ENCODE measurements at regions not wholly inside any gene's neighbourhood (a gene's known extent, or its start where the extent isn't known, plus 50 kb on each side); places are given as distances from the start of the nearest gene placed in this dataset.
"Not testable (repeated sequence)": the region's sequence is repeated elsewhere in the genome, so short reads cannot be mapped to it uniquely, and the experiment has no call there.

- no peaks in the 10 kb centered on the region for H3K36me3 Mint-ChIP-seq
- H3K27ac Mint-ChIP-seq: no peak overlapping the region
- H3K27me3 Mint-ChIP-seq: peaks cover 21% of the 10 kb centered on the region
- peaks cover 7% of the 10 kb centered on the region for H3K4me1 Mint-ChIP-seq
- H3K4me3 Mint-ChIP-seq: no peak overlapping the region
- no peaks in the 10 kb centered on the region for H3K9me3 Mint-ChIP-seq
Measured at GRCh38 chr5:154614125-154614524, 136.1 kb upstream of the HAND1 start.

GRCh38 chr5:154612666-154613065 is 134.6 kb upstream of the HAND1 start:
- Mint-ChIP-seq H3K27ac (no peak overlapping the region), H3K4me1 (peaks cover 7% of the 10 kb centered on the region), H3K27me3 (peaks cover 28% of the 10 kb centered on the region), H3K9me3 (no peaks in the 10 kb centered on the region), H3K36me3 (no peaks in the 10 kb centered on the region), H3K4me3 (no peak overlapping the region)

- Mint-ChIP-seq H3K36me3 (no peaks in the 10 kb centered on the region), H3K27me3 (peaks cover 28% of the 10 kb centered on the region), H3K27ac (no peak overlapping the region), H3K4me3 (peak overlapping the region; percentile 67), H3K4me1 (peaks cover 7% of the 10 kb centered on the region), H3K9me3 (no peaks in the 10 kb centered on the region)
Measured at GRCh38 chr5:154611341-154611767, 133.3 kb upstream of the HAND1 start.

GRCh38 chr5:154610321-154611154 is 132.5 kb upstream of the HAND1 start:
- Mint-ChIP-seq H3K4me3 (no peak overlapping the region), H3K27me3 (peaks cover 29% of the 10 kb centered on the region), H3K27ac (no peak overlapping the region), H3K9me3 (no peaks in the 10 kb centered on the region), H3K4me1 (peaks cover 7% of the 10 kb centered on the region), H3K36me3 (no peaks in the 10 kb centered on the region)

- no peak overlapping the region for H3K27ac Mint-ChIP-seq
- no peak overlapping the region for H3K4me3 Mint-ChIP-seq
- peaks cover 38% of the 10 kb centered on the region for H3K27me3 Mint-ChIP-seq
- peaks cover 7% of the 10 kb centered on the region for H3K4me1 Mint-ChIP-seq
- no peaks in the 10 kb centered on the region for H3K36me3 Mint-ChIP-seq
- no peaks in the 10 kb centered on the region for H3K9me3 Mint-ChIP-seq
Measured at GRCh38 chr5:154609251-154609650, 131.2 kb upstream of the HAND1 start.

GRCh38 chr5:154608531-154609011 is 130.5 kb upstream of the HAND1 start:
- no peaks in the 10 kb centered on the region for H3K36me3 Mint-ChIP-seq
- H3K4me3 Mint-ChIP-seq: no peak overlapping the region
- peaks cover 7% of the 10 kb centered on the region for H3K4me1 Mint-ChIP-seq
- H3K9me3 Mint-ChIP-seq: no peaks in the 10 kb centered on the region
- no peak overlapping the region for H3K27ac Mint-ChIP-seq
- H3K27me3 Mint-ChIP-seq: peaks cover 38% of the 10 kb centered on the region

- Mint-ChIP-seq H3K27ac (no peak overlapping the region), H3K9me3 (no peaks in the 10 kb centered on the region), H3K27me3 (peaks cover 37% of the 10 kb centered on the region), H3K4me3 (no peak overlapping the region), H3K4me1 (peaks cover 7% of the 10 kb centered on the region), H3K36me3 (no peaks in the 10 kb centered on the region)
Measured at GRCh38 chr5:154607746-154608145, 129.7 kb upstream of the HAND1 start.

- peaks cover 29% of the 10 kb centered on the region for H3K27me3 Mint-ChIP-seq
- H3K4me3 Mint-ChIP-seq: no peak overlapping the region
- H3K36me3 Mint-ChIP-seq: no peaks in the 10 kb centered on the region
- no peaks in the 10 kb centered on the region for H3K9me3 Mint-ChIP-seq
- no peak overlapping the region for H3K27ac Mint-ChIP-seq
- H3K4me1 Mint-ChIP-seq: peaks cover 2% of the 10 kb centered on the region
Measured at GRCh38 chr5:154606246-154606645, 128.2 kb upstream of the HAND1 start.

- Mint-ChIP-seq H3K27ac (no peak overlapping the region), H3K36me3 (no peaks in the 10 kb centered on the region), H3K4me3 (no peak overlapping the region), H3K9me3 (no peaks in the 10 kb centered on the region), H3K27me3 (peaks cover 28% of the 10 kb centered on the region), H3K4me1 (no peaks in the 10 kb centered on the region)
Measured at GRCh38 chr5:154603953-154604679, 126.1 kb upstream of the HAND1 start.

GRCh38 chr5:154603485-154603884 is 125.5 kb upstream of the HAND1 start:
- Mint-ChIP-seq H3K27ac (no peak overlapping the region), H3K4me3 (no peak overlapping the region), H3K27me3 (peaks cover 25% of the 10 kb centered on the region), H3K9me3 (no peaks in the 10 kb centered on the region), H3K4me1 (no peaks in the 10 kb centered on the region), H3K36me3 (no peaks in the 10 kb centered on the region)

- Mint-ChIP-seq H3K9me3 (no peaks in the 10 kb centered on the region), H3K27me3 (peaks cover 27% of the 10 kb centered on the region), H3K27ac (no peak overlapping the region), H3K4me3 (no peak overlapping the region), H3K36me3 (no peaks in the 10 kb centered on the region), H3K4me1 (no peaks in the 10 kb centered on the region)
Measured at GRCh38 chr5:154603011-154603410, 125.0 kb upstream of the HAND1 start.

- Mint-ChIP-seq H3K27me3 (peaks cover 25% of the 10 kb centered on the region), H3K4me3 (no peak overlapping the region), H3K36me3 (no peaks in the 10 kb centered on the region), H3K9me3 (no peaks in the 10 kb centered on the region), H3K4me1 (no peaks in the 10 kb centered on the region), H3K27ac (no peak overlapping the region)
Measured at GRCh38 chr5:154601014-154601413, 123.0 kb upstream of the HAND1 start.

- Mint-ChIP-seq H3K36me3 (no peaks in the 10 kb centered on the region), H3K9me3 (no peaks in the 10 kb centered on the region), H3K4me1 (no peaks in the 10 kb centered on the region), H3K27ac (no peak overlapping the region), H3K27me3 (peaks cover 12% of the 10 kb centered on the region), H3K4me3 (no peak overlapping the region)
Measured at GRCh38 chr5:154598021-154598420, 120.0 kb upstream of the HAND1 start.

- not testable (repeated sequence) for H3K27ac Mint-ChIP-seq, H3K4me3 Mint-ChIP-seq, H3K9me3 Mint-ChIP-seq, H3K4me1 Mint-ChIP-seq, H3K36me3 Mint-ChIP-seq
- H3K27me3 Mint-ChIP-seq: peaks cover 12% of the 10 kb centered on the region
Measured at GRCh38 chr5:154596844-154597243, 118.8 kb upstream of the HAND1 start.

GRCh38 chr5:154595662-154596061 is 117.6 kb upstream of the HAND1 start:
- H3K4me1 Mint-ChIP-seq: no peaks in the 10 kb centered on the region
- H3K36me3 Mint-ChIP-seq: no peaks in the 10 kb centered on the region
- H3K27ac Mint-ChIP-seq: no peak overlapping the region
- no peaks in the 10 kb centered on the region for H3K9me3 Mint-ChIP-seq
- peaks cover 8% of the 10 kb centered on the region for H3K27me3 Mint-ChIP-seq
- no peak overlapping the region for H3K4me3 Mint-ChIP-seq

- no peaks in the 10 kb centered on the region for H3K9me3 Mint-ChIP-seq
Measured at GRCh38 chr5:154593796-154594195, 115.8 kb upstream of the HAND1 start.

More at GRCh38 chr5:154593796-154594195, 115.8 kb upstream of the HAND1 start:
- Mint-ChIP-seq H3K4me1 (no peaks in the 10 kb centered on the region), H3K27ac (no peak overlapping the region), H3K27me3 (peaks cover 4% of the 10 kb centered on the region), H3K4me3 (no peak overlapping the region), H3K36me3 (no peaks in the 10 kb centered on the region)

All from activated naive CD4-positive, alpha-beta T cell treated with anti-CD3 and anti-CD28 coated beads, Interleukin-2, amount 50 U/mL, for 24 hours (primary cell).